Adrenal gland (tissue), 9 donors: ENCODE measurements at regions not wholly inside any gene's neighbourhood (a gene's known extent, or its start where the extent isn't known, plus 50 kb on each side); places are given as distances from the start of the nearest gene placed in this dataset.

Experiments
- DNase-seq, 7 donors: peaks; one replicate each; pipeline ENCODE4 v3.0.0-alpha.2; 2019 to 2020
- H3K27ac ChIP-seq, 5 donors: fragments of 200-600 bp; sonication (generic) in 4 of 5; 1 replicate in 3 of 5; 2 replicates in 2 of 5; pipeline versions ENCODE4 v1.5.1 to v1.8.0; 2016 to 2020; ENCODE audit warnings: mild to moderate bottlenecking in 1 of 5
- H3K27me3 ChIP-seq: fragments of 200-600 bp; 2 replicates; pipeline ENCODE4 v1.8.0; 2021
- H3K36me3 ChIP-seq, 2 donors: fragments of 200-600 bp; replicated peaks in 1 of 2; 1 replicate in 1 of 2; 2 replicates in 1 of 2; pipeline versions ENCODE4 v1.5.1 to v1.8.0; 2018 to 2022
- H3K4me1 ChIP-seq, 2 donors: fragments of 200-600 bp; replicated peaks in 1 of 2; 1 replicate in 1 of 2; 2 replicates in 1 of 2; pipeline versions ENCODE4 v1.5.1 to v1.8.0; 2018 to 2021
- H3K4me3 ChIP-seq, 4 donors: fragments of 200-600 bp; sonication (generic) in 3 of 4; one replicate each; pipeline ENCODE4 v1.5.1; 2016 to 2018
- H3K9me3 ChIP-seq, 3 donors: fragments of 200-600 bp; sonication (generic) in 1 of 3; replicated peaks in 1 of 3; 1 replicate in 2 of 3; 2 replicates in 1 of 3; pipeline versions ENCODE4 v1.5.1 to v1.8.0; 2016 to 2021
- CTCF ChIP-seq, 6 experiments: fragments of 450-650 bp in 4 of 6; fragments of 200-600 bp in 2 of 6; sonication (generic) in 1 of 6; IDR thresholded peaks; 1 replicate in 5 of 6; 2 replicates in 1 of 6; pipeline versions ENCODE4 v1.5.1 to v1.8.0; 2016 to 2021; ENCODE audit warnings: antibody characterized with exemption in 6 of 6, mild to moderate bottlenecking in 2 of 6, moderate library complexity in 1 of 6
- POLR2A ChIP-seq, 2 donors: fragments of 450-650 bp; IDR thresholded peaks; one replicate each; pipeline ENCODE4 v1.6.1; 2017; ENCODE audit warnings: antibody characterized with exemption in 2 of 2, mild to moderate bottlenecking in 2 of 2, moderate library complexity in 1 of 2
- WGBS, 4 donors: extraction: QIAGEN DNeasy Blood & Tissue Kit in 2 of 4; methylation state at CpG; one replicate each; pipeline versions ENCODE4 v1.1.5 to v1.1.7; 2013 to 2017; 5-methylcytosine and 5-hydroxymethylcytosine counted together
- intact Hi-C, 2 donors: fragments of 100-400 bp; cut with DNase I; formaldehyde crosslinking; loops; one replicate each; pipeline versions ENCODE4 v1.14.1 to v1.15.0; 2022 to 2023
- donor health status: healthy with polysubstance abuse.
- donor health status: Bipolar disorder and iron deficiency.
- donor health status: DM: yes; HTN: yes; CAD: no.
- donor health status: DM: no; HTN: no; CAD: no.
- donor health status: DM: no; HTN: no; CAD: no.

GRCh38 chr12:75834591-75834990 lies 197.0 kb downstream of the PHLDA1 start:
- peaks cover 0 to 11% of the 10 kb centered on the region in 2 donors for H3K4me1 ChIP-seq
- H3K9me3 ChIP-seq, result no peaks in the 10 kb centered on the region
- no peak overlapping the region for H3K27ac ChIP-seq
- no peaks in the 10 kb centered on the region for H3K36me3 ChIP-seq
- H3K27me3 ChIP-seq, result no peaks in the 10 kb centered on the region
- no peak for TF ChIP-seq CTCF (IDR thresholded peaks at IDR 0.05)
- no peak overlapping the region for H3K4me3 ChIP-seq
- intact Hi-C loops, result no loop called here
- DNase-seq, result no peak
- 75 to 87% (median 78%) methylated on average over 3 of the region's 3 CpGs for WGBS, 4 donors

GRCh38 chr12:75833268-75833667 lies 198.3 kb downstream of the PHLDA1 start:
- DNase-seq, result no peak
- intact Hi-C loops, result no loop called here
- Histone ChIP-seq H3K36me3 (no peaks in the 10 kb centered on the region), H3K27ac (no peak overlapping the region), H3K9me3 (no peaks in the 10 kb centered on the region), H3K4me1 (peaks cover 0 to 11% of the 10 kb centered on the region in 2 donors), H3K27me3 (no peaks in the 10 kb centered on the region), H3K4me3 (no peak overlapping the region)
- no peak for TF ChIP-seq CTCF (IDR thresholded peaks at IDR 0.05)
- no peak for TF ChIP-seq POLR2A (IDR thresholded peaks at IDR 0.05)
- 61 to 90% (median 66%) methylated on average over 3 of the region's 3 CpGs for WGBS, 4 donors

DNA sequence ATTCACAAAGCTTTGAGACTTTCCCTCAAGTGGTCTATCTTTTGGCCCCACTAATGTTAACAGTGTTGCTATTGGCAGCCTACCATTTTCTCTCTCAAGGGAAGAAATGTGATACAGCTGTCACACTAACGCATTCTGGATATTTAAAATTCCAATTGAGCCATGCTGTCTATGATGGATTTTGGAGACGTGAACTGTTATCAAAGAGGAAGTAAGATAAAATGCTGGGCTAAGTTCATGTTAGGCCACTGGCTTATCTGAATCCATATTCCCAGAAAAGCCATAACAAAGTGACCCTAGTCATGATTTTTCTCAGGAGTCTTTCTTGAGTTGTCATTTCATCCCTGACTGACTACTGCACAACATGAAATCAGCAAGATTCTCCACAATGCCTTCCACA lies 200.2 kb downstream of the PHLDA1 start:
- TF ChIP-seq POLR2A (IDR thresholded peaks at IDR 0.05), result no peak
- no peak for DNase-seq
- H3K4me1 ChIP-seq, result peaks cover 0 to 6% of the 10 kb centered on the region in 2 donors
- no peaks in the 10 kb centered on the region for H3K27me3 ChIP-seq
- no peak overlapping the region for H3K4me3 ChIP-seq
- 22 to 27% (median 24%) methylated on average over 2 of the region's 2 CpGs for WGBS, 4 donors
- no peaks in the 10 kb centered on the region for H3K9me3 ChIP-seq
- no peak overlapping the region for H3K27ac ChIP-seq
- H3K36me3 ChIP-seq, result no peaks in the 10 kb centered on the region
- intact Hi-C loops, result no loop called here

- intact Hi-C loops, result no loop called here
- WGBS, 4 donors, result 87 to 94% (median 88%) methylated on average over 3 of the region's 3 CpGs
- H3K27me3 ChIP-seq, result no peaks in the 10 kb centered on the region
- H3K27ac ChIP-seq, result no peak overlapping the region
- no peak overlapping the region for H3K4me3 ChIP-seq
- no peaks in the 10 kb centered on the region for H3K36me3 ChIP-seq
- DNase-seq, result no peak
- no peaks in the 10 kb centered on the region for H3K4me1 ChIP-seq
- H3K9me3 ChIP-seq, result no peaks in the 10 kb centered on the region
- TF ChIP-seq POLR2A (IDR thresholded peaks at IDR 0.05), result no peak
- TF ChIP-seq CTCF (IDR thresholded peaks at IDR 0.05), result no peak
These were observed 204.5 kb downstream of the PHLDA1 start for GRCh38 chr12:75827061-75827460.

GRCh38 chr12:75825686-75826085 lies 205.9 kb downstream of the PHLDA1 start:
- 77 to 86% (median 79%) methylated on average over 4 of the region's 4 CpGs for WGBS, 4 donors
- no peak for DNase-seq
- TF ChIP-seq POLR2A (IDR thresholded peaks at IDR 0.05), result no peak
- TF ChIP-seq CTCF (IDR thresholded peaks at IDR 0.05), result no peak

More at GRCh38 chr12:75825686-75826085, 205.9 kb downstream of the PHLDA1 start:
- Histone ChIP-seq H3K27me3 (no peaks in the 10 kb centered on the region), H3K27ac (no peak overlapping the region), H3K4me3 (no peak overlapping the region), H3K4me1 (no peaks in the 10 kb centered on the region), H3K36me3 (no peaks in the 10 kb centered on the region), H3K9me3 (no peaks in the 10 kb centered on the region)
- intact Hi-C loops, result no loop called here
